OCI-M1 (cell line): ENCODE measurements at regions not wholly inside any gene's neighbourhood (a gene's known extent, or its start where the extent isn't known, plus 50 kb on each side); places are given as distances from the start of the nearest gene placed in this dataset.

Experiments
- DNase-seq: peaks from one replicate; lab custom pipeline; 2025; lab: John Stamatoyannopoulos, UW

GRCh38 chr3:99500485-99500884 lies 137.9 kb upstream of the COL8A1 start:
- DNase-seq = peak; percentile 6

DNA sequence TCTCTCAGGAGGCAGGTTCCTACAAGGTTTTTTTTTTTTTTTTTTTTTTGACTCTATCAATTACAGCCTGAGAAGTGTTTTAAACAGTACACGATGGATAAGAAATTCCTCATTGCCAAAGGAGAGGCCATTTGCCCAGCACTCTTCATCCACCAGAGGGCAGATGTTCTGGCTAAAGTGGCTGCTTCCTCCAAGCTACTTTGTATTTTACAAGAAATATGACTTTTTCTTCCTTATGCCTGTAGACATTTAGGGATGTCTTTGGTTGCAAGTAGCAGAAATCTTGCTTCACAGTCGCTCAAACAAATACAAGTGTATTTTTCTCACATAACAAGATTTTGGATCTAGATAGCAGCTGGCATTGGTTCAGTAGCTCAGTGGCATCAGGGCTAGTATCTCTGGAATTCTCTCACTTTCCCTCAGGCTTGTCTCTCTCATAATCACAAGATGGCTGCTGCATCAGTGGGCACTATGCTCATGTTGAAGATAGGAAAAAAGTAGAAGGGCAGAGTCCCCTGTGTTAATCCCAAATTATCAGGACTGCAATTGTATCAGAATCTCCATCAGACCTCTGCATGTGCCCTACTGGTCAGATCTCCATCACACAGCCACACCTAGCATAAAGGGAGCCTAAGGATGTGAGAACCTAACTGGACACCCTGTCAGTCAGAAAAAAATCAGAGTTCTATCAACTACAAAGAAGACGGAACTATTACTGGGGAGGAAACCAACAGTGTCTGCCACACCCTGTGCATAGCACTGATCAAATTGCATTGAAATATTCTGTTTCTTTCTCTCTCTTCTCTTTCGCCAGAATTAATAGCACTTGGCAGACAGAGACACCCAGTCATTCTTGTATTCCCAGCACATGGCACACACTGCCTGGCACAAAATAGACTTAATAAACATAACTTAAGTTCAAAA lies 138.9 kb upstream of the COL8A1 start:
- peak; percentile 69 for DNase-seq

GRCh38 chr3:99498550-99499234 lies 139.7 kb upstream of the COL8A1 start:
- no peak for DNase-seq

- no peak for DNase-seq
These were observed 150.5 kb upstream of the COL8A1 start for GRCh38 chr3:99487894-99488293.

GRCh38 chr3:99485286-99485685 lies 153.1 kb upstream of the COL8A1 start:
- no peak for DNase-seq

GRCh38 chr3:99484871-99485270 lies 153.5 kb upstream of the COL8A1 start:
- no peak for DNase-seq

DNA sequence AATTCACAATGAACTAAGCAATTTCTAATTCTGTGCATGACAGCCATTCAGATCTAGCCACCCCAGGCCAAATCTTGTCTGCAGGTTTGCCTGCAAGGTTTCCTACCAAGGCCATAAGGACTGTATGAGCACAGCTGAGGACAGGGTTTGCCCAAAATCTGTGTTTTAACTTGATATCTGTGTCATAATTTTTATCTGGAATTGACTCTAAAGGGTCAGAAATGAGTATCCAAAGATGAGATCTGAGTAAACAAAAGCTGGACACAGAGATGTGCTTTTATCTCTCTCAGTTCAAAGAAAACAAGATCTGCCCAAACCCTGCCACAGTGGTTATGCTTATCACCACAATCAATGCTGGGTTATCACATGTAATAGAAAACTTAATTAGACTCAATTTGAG lies 154.6 kb upstream of the COL8A1 start:
- no peak for DNase-seq

DNA sequence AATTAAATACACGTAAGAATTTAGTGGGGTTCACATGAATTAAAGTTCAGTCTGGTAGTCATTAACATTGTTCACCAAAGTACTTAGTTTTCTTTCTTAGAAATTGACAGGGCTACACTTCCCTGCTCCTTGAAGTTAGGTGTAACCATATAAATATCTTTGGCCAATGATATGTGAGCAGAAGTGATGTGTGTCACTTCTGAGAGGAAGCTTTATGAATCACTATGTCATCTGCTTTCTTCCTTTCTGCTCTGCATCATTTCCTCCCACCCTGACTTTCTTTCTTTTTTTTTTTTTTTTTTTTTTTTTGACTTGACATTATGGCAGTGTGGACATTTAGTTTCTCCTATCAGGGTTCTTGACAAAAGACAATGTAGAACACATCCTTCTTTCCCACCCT lies 156.2 kb upstream of the COL8A1 start:
- DNase-seq = no peak

- no peak for DNase-seq
These were observed 156.8 kb upstream of the COL8A1 start for GRCh38 chr3:99481561-99481960.

GRCh38 chr3:99479768-99480167 lies 158.6 kb upstream of the COL8A1 start:
- DNase-seq = no peak

DNA sequence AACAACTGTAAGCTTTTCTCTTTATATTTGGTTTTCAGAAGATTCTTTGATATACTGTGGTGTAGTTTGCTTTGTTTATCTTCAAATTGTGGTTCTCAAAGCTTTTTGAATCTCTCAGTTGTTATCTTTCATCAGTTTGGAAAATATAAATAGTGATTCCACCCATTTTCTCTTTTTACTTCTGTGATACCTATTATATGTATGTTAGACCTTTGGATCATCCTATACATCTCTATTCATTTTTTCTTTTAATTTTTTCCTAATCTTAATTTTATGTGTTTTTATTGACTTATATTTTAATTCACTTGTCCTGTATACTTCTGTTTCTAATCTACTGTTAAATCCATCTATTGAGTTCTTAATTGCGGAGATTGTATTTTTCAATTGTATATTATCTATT lies 160.7 kb upstream of the COL8A1 start:
- DNase-seq = peak; percentile 2

- DNase-seq = no peak
These were observed 163.2 kb upstream of the COL8A1 start for GRCh38 chr3:99475229-99475628.

DNA sequence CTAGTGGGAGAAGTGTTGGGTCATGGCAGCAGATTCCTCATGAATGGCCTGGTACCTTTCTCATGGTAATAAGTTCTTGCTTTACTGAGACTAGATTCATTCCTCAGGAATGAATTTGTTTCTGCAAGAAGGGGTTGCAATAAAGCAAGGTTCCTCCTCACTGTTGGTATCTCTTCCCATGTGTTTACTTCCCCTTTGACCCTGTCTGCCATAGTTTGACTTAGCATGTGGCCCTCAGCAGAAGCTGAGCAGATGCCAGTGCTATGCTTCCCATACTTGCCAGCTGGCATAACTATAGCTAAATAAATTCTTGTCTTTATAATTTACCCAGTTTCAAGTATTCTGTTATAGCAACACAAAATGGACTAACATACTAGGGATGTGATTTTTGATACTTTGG lies 163.6 kb upstream of the COL8A1 start:
- no peak for DNase-seq

DNA sequence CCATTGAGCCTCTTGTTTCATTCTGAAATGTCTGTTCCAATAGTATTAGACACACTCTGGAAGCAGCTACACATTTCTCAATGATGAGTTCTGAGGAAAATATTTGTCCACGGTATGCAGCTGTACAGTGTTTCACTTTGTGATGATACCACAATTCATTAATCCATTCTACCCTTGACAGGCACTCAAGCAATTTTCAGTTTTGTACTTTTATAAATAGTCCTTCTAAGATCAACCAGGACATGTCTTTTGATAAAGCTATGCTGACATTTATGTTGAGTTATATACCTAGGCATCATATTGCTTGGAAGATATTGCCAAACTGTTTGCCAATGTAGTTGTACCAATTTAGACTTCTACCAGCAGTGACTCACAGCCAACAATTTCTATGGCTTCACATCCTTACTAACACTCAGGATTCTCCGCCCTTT lies 165.1 kb upstream of the COL8A1 start:
- DNase-seq = no peak

DNA sequence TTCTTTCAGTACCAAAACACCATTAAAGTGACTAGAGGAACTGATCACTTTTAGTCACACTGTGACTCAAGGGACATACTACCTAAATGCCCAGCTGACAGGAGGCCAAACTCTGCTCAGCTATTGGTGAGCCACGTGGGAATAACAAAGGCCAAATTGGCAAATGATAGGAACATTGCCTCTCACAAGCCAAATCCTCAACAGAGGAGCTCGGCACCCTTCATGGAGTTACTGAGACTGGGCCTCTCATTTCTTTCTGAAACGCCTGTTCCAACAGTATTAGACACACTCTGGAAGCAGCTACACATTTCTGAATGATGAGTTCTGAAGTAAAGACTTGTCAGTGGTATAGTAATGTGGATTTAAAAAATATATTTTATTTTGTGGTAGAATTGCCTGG lies 166.0 kb upstream of the COL8A1 start:
- DNase-seq = no peak

DNA sequence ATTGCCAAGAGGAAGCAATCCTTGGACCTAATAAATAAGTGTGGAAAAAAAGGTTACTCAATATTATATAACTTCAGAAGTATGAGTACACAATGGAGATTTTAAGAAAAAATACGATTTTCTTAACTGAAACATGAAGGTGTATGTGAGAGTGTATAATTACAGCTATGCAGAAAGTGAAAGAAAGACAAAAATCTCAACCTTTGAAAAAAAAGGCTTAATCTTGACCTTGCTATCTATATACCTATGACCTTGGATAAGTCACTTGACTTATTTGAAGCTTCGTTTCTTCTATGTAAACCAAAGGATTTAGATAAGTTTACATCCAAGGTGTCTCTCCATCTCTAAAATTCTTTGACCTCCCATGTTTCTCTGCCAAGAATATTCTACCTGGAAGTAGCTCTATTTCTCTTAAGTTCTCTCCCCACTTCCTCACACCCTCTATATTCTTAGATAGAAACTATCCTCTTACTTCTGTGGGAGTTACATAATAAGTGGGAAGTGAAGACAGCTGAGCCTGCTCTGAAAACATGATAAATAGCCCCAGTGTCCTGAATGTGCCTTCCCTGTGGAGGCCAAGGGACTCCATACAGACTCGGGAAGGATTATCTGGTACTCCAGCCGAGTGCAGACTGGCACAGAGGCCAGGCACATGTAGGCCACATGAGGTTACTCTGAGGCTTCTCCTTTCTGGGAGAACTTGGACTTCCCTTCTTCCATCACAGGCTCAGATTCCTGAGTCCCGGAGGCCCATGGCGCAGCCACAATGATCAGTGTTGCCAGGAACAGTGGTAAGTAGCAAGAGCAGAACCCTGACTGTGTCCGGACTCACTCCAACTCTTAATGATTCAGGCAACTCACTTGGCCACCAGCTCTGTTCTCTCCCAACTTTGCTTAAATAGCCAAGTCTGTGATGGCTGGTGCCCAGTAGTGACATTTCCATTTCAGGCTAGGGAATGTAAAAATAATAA lies 166.8 kb upstream of the COL8A1 start:
- DNase-seq = no peak

DNA sequence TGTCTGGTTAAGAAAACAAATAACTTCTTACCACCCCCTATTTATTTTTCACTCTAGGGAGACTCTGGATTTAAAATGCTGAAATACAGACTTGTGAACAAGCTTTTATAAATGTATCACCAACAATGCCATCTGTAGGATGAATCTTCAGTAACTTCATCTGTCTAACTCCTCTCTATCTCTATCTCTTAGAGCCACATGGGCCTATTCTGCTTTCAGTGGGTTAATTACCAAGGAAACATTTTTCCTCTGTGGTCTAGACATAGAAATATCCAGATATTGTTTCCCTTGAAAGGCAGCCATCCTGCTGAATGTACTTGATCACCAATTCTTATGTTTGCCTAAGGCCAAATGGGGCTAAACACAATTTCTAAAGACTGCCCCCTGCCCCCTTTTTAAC lies 167.6 kb upstream of the COL8A1 start:
- peak; percentile 7 for DNase-seq

DNA sequence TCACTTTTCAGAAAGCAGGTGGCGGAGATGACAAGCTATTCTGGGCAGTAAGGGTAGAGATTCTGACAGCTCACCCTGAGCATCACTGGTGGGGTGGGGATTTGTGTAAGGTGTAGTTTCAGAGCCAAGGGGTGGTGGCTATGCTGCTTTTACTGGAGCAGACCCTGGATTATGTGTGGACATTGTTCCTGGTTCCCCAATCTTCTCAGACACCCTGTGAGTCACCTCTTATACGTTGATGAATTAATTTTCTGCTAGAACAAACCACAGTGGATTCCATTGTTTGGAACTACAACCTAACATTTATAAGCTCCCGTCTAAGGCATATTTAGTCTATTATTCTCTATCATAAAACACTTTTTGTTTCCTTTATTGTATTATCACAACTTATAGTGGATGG lies 169.5 kb upstream of the COL8A1 start:
- DNase-seq = no peak

- DNase-seq = no peak
These were observed 171.0 kb upstream of the COL8A1 start for GRCh38 chr3:99467420-99467819.

DNA sequence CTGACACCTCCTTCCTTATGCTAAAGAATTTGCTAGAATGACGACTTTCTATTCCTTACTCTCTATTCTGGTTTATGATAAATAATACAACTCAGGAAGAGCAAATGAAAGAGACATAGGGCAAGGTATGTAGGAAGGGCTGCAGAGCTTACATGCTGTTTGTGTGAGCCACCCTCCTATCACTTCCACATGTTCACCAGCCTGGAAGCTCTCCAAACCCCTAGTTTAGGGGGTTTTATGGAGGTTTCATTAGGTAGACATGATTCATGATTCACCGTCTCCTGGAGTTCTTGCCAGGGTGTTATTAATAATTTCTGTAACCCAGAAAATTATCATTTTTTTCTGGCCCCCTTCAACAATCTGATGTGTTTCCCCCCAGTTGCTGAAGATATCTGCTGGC lies 172.1 kb upstream of the COL8A1 start:
- no peak for DNase-seq

- DNase-seq = no peak
These were observed 180.4 kb upstream of the COL8A1 start for GRCh38 chr3:99458013-99458412.

DNA sequence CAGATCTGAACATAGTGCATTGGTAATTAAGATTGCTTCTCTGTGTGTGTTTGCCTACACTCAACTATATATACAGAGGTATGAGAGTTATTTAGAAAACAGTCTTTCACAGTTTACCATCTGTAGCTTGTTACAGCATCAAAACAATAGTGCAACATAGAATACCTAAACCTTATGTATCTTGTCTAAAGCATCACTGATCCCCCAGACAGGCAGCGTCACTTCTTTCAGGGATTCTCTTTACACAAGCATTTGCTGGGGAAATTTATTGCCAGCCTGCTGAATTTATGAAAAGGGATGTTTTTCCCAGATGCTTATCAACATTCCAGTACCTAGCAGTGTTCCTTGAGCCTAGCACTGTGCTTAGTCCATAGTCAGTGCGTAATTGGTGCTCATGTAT lies 195.8 kb upstream of the COL8A1 start:
- no peak for DNase-seq
